HG02759 (cell line): ENCODE measurements at regions not wholly inside any gene's neighbourhood (a gene's known extent, or its start where the extent isn't known, plus 50 kb on each side); places are given as distances from the start of the nearest gene placed in this dataset.

Experiments
- ATAC-seq: cut with Tn5 transposase; IDR thresholded peaks from one replicate; pipeline ENCODE4 v1.9.1; 2021; ENCODE audit warnings: mild to moderate bottlenecking, moderate library complexity; ENCODE audit not compliant: unreplicated experiment

GRCh38 chr7:159269745-159270144 lies 125.1 kb upstream of the VIPR2 start:
- ATAC-seq: no peak

GRCh38 chr7:159263430-159263829 lies 118.8 kb upstream of the VIPR2 start:
- ATAC-seq: no peak

DNA sequence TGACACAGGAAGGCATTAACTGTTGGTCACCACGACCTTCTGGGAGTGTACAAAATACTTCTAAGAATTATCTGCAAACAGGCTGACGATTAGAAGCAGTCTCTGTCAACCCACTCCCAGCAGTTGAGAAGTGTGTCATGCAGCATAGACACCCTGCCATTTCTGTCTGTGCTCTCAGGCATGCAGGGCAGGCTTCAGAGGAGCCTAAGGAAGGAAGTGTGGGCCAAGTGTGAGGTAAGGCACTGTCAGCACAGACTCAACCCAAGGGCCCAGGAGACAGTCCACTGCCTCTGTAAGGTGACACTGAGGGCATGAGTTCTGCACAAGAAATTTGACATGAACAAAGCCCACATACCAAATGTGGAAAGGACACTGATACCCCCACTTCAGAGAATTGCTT lies 109.0 kb upstream of the VIPR2 start:
- no peak for ATAC-seq

GRCh38 chr7:159250471-159250870 lies 105.8 kb upstream of the VIPR2 start:
- no peak for ATAC-seq

DNA sequence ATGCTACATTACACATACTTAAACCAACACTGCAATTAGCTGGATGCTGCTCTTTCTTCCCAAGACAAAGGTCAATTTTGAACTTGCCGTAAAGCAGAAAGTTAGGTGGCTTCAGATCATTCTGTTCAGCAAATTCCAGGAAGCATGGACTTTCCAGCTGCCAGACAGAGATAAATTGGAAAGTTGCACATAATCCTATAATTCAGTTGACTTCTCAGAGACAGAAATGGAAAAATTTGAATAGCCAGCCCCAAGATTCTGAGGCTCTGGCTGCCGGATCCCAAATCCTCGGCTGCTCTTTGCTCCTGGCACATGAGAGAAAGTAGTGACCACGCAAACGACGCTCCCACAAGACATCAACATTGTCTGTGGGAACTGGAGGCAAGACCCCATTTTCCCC lies 105.0 kb upstream of the VIPR2 start:
- ATAC-seq: no peak

DNA sequence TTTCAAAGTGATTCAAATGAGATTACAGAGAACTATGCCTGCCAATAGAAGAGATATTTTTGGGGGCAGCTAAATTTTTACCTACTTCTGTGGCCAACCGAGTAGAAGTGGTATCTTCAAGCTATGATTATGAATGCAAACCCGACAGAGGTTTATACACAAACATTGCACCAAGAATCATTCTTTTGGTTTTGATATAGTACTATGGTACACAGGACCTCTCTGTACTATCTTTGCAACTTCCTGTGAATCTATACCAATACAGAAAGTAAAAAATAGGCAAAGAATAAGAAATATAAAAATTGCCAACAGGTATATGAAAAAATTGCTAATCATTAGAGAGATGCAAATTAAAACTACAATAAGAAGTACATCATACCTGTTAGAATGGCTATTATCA lies 103.2 kb upstream of the VIPR2 start:
- ATAC-seq: no peak

- ATAC-seq: no peak
These were observed 102.2 kb upstream of the VIPR2 start for GRCh38 chr7:159246702-159247480.

DNA sequence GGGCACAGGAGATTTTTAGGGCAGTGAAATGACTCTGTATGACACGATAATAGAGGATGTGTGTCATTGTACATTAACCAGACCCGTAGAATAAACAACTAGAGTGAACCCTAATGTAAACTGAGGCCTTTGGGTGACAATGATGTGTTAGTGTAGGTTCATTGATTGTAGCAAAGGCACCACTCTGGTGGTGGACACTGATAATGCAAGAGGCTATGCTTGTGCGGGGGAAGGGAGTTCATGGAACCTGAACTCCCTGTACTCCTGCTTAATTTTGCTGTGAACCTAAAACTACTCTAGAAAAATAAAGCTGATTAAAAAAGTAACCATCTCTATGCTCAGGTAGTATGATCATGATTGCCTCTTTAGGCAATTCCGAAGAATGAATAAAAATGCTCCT lies 96.3 kb upstream of the VIPR2 start:
- ATAC-seq: no peak

DNA sequence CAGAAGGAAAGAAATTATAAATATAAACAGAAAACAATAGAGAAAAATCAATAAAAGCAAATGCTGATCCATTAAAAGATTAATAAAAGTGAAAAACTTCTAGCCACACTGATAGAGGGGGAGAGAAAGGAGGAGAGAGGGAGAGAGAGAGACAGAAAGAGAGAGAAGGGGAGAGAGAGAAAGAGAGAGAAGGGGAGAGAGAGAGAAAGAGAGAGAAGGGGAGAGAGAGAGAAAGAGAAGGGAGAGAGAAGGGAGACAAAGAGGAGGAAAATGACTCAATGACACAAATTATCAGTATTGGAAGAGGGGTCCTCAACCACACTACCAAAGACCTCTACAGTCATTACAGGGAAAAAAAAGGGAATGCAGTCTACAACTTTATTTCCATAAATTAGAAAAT lies 94.4 kb upstream of the VIPR2 start:
- no peak for ATAC-seq

DNA sequence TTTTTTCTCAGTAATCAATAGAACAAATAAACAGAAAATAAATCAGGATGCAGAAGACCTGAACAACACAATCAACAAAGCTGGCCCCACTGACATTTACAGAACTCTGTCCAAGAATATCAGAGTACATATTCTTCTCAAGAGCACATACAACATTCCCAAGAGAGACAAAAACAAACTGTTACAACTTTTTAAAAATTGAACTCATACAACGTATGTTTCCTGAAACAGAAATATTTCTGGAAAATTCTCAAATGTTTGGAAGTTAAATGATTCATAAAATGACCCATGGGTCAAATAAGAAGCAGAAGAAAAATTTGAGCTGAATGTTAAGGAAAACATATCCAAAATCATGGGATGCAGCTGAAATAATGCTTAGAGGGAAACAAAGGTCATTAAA lies 93.9 kb upstream of the VIPR2 start:
- no peak for ATAC-seq

- no peak for ATAC-seq
These were observed 92.5 kb upstream of the VIPR2 start for GRCh38 chr7:159237022-159237653.

DNA sequence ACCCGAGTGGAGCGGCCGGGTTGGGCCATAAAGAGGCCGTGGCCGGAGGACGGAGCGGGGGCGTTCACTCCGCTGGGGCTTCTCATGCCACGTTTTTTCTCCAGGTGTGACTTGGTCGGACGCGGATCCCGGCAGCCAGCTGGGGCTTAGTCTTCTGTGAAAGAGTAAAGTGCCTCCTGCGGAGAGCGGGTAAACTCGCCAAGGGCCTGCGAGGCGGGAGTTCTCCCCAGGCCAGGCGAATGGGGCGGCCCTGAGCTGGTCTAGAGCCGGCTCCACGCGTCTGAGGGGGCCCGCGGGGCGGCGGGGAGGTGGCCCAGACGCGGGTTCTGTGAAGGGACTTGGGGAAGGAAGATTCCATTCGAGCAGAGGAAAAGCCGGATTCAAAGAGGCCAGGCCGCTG lies 86.3 kb upstream of the VIPR2 start:
- ATAC-seq: no peak

DNA sequence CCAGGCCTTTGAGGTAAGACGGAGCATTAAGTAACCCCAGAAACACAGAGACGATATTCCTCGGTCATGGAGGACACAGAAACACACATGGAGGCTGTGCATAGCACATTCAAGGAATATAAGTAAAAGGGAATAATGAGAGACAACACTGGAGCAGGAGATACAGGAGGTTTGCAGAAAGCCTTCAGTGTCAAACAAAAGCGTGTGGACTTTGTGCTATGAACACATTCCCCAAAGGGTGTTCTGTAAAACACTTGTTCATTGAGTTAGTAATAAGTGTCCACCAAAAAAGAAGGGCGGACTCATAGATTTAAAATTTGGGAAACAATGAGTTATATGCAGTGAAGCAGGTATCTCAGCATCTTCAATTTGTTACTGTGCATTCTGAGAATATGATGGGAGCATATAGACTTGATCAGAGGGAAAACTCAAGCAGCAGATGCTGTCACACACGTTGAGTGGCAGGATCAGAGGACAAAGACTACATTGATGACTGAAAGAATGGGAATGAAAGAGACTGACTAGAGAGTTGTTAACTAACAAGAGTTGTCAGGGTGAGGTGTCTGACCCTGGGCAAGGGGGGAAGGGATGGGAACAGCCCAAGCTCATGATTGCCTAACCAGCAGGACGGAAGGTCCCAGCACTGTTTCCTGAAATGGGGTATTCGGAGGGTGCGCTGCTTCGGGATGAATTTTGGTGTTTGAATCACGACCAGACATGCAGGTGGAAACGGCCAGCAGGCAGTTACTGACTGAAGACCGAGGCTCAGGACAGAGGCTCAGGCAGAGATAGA lies 85.2 kb upstream of the VIPR2 start:
- no peak for ATAC-seq

DNA sequence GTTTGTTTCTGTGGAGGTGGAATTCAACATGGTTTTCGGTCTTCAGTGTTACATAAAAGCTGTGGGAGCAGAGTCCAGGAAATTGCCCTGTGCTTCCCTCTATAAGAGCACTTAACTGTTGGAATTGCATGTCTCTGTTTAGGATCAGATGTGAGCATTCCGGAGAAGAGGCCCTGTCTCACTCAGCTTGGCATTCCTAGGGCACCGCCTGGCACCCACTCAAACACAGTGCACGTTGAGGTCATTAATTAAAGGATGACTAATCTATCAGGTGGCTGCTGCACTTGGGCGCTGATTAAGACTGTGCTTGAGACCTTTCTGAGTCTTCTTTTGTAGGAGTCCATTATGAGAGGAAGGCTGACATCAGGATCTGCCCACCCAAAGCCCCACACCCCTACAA lies 82.8 kb upstream of the VIPR2 start:
- ATAC-seq: no peak

- no peak for ATAC-seq
These were observed 81.5 kb upstream of the VIPR2 start for GRCh38 chr7:159226011-159226702.

DNA sequence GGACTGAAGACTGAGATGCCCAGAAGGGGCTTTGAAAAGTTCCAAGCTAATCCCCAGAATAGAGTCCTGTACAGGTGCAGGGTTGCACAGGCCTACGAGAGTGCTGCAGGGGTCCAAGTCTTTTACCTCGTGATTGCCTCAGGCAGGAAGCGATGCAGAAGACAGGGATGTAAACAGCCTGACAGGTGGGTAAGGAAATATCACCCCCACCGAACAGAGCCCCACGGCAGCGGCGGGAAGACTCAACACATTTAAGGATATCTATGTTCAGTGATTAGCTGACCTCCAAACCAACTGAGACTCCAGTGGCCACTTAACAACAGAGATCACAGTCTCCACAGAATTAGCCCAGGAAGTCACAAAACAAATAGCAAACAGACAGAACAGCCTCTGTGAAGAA lies 73.9 kb upstream of the VIPR2 start:
- ATAC-seq: no peak

- ATAC-seq: no peak
These were observed 73.5 kb upstream of the VIPR2 start for GRCh38 chr7:159218170-159218569.

DNA sequence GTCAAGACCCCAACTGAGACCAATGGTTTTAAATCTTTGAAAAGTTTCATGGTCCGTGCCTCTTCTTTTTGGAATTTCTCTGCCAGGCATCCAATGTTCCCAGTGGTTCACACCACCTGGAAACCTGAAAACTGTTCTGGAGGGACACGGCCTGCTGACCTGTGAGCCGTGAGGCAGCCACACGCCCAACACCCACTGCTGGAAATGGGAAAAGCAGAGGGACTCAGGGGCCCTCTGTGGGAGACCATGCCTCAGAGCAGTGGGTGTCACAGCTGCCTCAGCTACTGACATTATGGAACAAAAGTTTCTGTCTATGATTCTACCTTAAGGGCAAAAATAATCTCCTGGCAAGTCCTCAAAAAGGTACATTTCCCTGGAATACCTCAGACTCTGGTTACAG lies 70.4 kb upstream of the VIPR2 start:
- ATAC-seq: no peak

- ATAC-seq: no peak
These were observed 68.6 kb upstream of the VIPR2 start for GRCh38 chr7:159213253-159213652.

GRCh38 chr7:159212226-159212625 lies 67.6 kb upstream of the VIPR2 start:
- ATAC-seq: no peak

- no peak for ATAC-seq
These were observed 67.0 kb upstream of the VIPR2 start for GRCh38 chr7:159211540-159212182.
